COLO668 (cell line): ENCODE measurements at regions not wholly inside any gene's neighbourhood (a gene's known extent, or its start where the extent isn't known, plus 50 kb on each side); places are given as distances from the start of the nearest gene placed in this dataset.
"Not testable (repeated sequence)": the region's sequence is repeated elsewhere in the genome, so short reads cannot be mapped to it uniquely, and the experiment has no call there.

Source experiments
- DNase-seq: peaks from one replicate; lab custom pipeline; 2025; ENCODE audit not compliant: unreplicated experiment; lab: John Stamatoyannopoulos, UW

GRCh38 chr4:55251342-55251741, 94.7 kb upstream of the SRD5A3 start:
- no peak for DNase-seq

- DNase-seq, result no peak
Observed at GRCh38 chr4:55251896-55252295, 94.1 kb upstream of the SRD5A3 start.

- no peak for DNase-seq
Observed at GRCh38 chr4:55253948-55254593, 92.0 kb upstream of the SRD5A3 start.

- no peak for DNase-seq
Observed at GRCh38 chr4:55255179-55255578, 90.9 kb upstream of the SRD5A3 start.

GRCh38 chr4:55256787-55257186, 89.3 kb upstream of the SRD5A3 start:
- DNase-seq, result no peak

GRCh38 chr4:55258152-55258865, 87.7 kb upstream of the SRD5A3 start:
- no peak for DNase-seq

- DNase-seq, result no peak
Observed at GRCh38 chr4:55259294-55259693, 86.7 kb upstream of the SRD5A3 start.

GRCh38 chr4:55269470-55269869, 76.6 kb upstream of the SRD5A3 start:
- no peak for DNase-seq

GRCh38 chr4:55269995-55270394, 76.0 kb upstream of the SRD5A3 start:
- DNase-seq, result no peak

- DNase-seq, result no peak
Observed at GRCh38 chr4:55270481-55270880, 75.6 kb upstream of the SRD5A3 start.

GRCh38 chr4:55272102-55272501, 73.9 kb upstream of the SRD5A3 start:
- no peak for DNase-seq

GRCh38 chr4:55272589-55272988, 73.5 kb upstream of the SRD5A3 start:
- no peak for DNase-seq

- DNase-seq, result no peak
Observed at GRCh38 chr4:55277011-55277410, 69.0 kb upstream of the SRD5A3 start.

- no peak for DNase-seq
Observed at GRCh38 chr4:55278316-55278715, 67.7 kb upstream of the SRD5A3 start.

GRCh38 chr4:55280474-55280873, 65.6 kb upstream of the SRD5A3 start:
- not testable (repeated sequence) for DNase-seq

GRCh38 chr4:55281118-55281683, 64.8 kb upstream of the SRD5A3 start:
- not testable (repeated sequence) for DNase-seq

- no peak for DNase-seq
Observed at GRCh38 chr4:55284331-55284730, 61.7 kb upstream of the SRD5A3 start.

- no peak for DNase-seq
Observed at GRCh38 chr4:55291227-55291640, 54.8 kb upstream of the SRD5A3 start.

- no peak for DNase-seq
Observed at GRCh38 chr4:55296096-55296495, 49.9 kb upstream of the SRD5A3 start.
